NCI-H1436 treated with DMSO at 0.1 percent for 48 hours (cell line): ENCODE measurements at regions not wholly inside any gene's neighbourhood (a gene's known extent, or its start where the extent isn't known, plus 50 kb on each side); places are given as distances from the start of the nearest gene placed in this dataset.

ENCODE experiments used
- DNase-seq: peaks from one replicate; lab custom pipeline; 2025; lab: John Stamatoyannopoulos, UW

- DNase-seq, result no peak
Measured at GRCh38 chr3:42037318-42037945, 53.7 kb upstream of the TRAK1 start.

DNA sequence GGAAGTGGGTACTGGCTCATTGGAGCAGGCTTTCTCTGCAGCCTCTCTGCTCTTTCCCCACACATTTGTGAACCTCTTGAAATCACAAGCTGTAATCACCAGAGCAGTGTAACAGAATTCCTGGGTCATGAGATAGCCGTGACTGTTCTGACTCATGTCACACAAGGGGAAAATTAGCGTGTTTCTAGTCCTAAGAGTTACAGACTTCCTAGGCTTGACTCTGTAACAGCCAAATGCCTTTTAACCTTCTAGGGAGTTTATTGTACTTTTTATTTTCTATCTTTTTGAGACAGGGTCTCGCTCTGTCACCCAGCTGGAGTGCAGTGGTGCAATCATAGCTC is 54.7 kb upstream of the TRAK1 start:
- DNase-seq, result no peak

- no peak for DNase-seq
Measured at GRCh38 chr3:42035816-42036482, 55.2 kb upstream of the TRAK1 start.

DNA sequence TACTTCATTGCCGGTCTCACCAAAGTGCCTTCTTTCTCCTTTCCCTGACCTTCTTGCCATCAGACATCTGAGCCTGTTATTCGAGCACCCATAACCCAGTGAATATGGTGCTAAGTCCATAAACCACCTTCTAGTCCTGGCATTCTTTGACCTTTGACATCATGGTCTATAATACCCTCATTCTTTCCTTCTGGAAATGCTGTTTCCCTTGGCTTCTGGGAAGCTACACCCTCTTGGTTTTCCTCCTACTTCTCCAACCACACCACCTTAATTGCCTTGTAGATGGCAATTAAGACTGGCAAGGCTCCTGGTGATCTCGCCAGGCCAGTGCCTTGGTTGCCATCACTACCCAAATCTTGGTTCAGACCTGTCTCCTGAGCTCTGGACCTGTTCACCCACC is 56.1 kb upstream of the TRAK1 start:
- no peak for DNase-seq

DNA sequence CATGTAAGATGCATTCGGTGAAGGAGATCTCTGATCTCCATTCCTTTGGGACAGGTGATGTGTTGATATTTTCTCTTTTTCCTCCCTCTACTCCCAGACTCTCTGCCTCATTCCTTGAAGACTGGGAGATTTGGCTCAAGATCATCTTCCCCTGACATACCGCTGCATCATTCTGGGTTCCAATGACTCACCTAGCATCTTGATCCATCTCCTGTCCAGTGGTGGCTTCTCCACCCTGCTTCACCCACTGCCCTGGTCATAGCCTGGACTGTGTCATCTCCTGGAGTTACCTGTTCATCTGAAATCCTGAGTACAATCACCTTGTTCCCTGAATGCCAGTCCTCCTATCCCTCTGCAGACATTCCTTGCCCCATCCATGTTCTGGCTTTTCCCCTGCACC is 57.4 kb upstream of the TRAK1 start:
- DNase-seq, result no peak

DNA sequence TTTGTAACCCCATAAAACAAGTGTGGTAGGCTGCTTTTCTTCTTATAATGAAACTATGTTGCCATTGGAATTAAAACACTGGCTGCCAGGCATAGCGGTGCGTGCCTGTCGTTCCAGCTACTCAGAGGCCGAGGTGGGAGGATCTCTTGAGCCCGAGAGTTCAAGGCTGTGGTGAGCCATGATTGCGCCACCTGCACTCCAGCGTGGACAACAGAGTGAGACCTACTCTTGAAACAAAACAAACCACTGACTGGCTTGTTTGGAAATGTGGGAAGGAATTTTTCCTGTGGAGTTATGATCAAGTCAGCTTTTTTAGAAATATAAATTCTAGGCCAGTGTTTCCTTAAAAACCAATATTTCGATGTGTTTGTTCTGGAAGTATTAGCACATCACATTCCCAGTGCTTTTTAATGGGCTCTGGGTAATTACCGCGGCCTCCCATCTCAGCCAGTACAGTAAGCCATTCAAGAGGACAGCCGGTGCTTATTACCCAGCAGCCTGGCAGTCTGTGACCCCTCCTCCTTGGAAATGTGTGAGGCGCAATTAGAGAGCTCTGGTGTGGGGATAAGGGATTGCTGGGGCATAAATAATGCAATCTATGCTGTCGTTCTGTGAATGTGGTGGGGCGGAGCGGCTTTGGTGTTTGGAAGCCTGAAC is 58.3 kb upstream of the TRAK1 start:
- DNase-seq, result no peak

GRCh38 chr3:42031808-42032480 is 59.2 kb upstream of the TRAK1 start:
- DNase-seq, result no peak

DNA sequence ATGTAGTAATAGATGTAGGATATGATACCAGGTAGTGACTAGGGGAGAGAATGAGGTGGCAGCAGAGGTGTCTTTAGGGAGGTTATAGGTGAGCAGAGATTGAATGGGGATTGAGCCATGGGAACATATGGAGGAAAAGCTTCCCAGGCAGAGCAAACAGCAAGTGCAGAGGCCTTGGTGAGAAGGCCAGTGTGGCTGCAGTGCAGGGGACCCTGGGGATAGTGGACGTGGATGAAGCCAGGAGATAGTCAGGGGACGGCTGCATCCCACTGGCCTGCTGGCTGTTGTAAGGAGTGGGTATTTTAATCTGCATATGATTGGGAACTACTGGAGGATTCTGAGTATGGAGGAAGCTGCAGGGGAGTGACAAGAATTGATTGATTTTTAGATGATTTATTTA is 62.7 kb upstream of the TRAK1 start:
- DNase-seq, result no peak

DNA sequence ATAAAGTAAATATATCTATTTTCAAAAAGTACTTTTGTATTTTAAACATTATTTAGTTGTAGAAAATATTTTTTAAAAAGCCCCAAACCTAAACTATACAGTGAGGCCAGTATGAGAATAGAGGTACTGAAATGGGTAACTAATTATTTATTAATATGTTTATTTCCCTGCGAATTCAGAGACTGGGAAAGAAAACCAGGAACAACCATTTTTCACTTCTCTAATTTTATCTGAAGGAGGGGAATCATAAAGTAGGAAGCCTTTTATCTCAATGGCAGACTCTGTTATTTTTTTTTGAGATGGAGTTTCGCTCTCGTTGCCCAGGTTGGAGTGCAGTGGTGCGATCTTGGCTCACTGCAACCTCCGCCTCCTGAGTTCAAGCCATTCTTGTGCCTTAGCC is 63.6 kb upstream of the TRAK1 start:
- DNase-seq, result no peak

DNA sequence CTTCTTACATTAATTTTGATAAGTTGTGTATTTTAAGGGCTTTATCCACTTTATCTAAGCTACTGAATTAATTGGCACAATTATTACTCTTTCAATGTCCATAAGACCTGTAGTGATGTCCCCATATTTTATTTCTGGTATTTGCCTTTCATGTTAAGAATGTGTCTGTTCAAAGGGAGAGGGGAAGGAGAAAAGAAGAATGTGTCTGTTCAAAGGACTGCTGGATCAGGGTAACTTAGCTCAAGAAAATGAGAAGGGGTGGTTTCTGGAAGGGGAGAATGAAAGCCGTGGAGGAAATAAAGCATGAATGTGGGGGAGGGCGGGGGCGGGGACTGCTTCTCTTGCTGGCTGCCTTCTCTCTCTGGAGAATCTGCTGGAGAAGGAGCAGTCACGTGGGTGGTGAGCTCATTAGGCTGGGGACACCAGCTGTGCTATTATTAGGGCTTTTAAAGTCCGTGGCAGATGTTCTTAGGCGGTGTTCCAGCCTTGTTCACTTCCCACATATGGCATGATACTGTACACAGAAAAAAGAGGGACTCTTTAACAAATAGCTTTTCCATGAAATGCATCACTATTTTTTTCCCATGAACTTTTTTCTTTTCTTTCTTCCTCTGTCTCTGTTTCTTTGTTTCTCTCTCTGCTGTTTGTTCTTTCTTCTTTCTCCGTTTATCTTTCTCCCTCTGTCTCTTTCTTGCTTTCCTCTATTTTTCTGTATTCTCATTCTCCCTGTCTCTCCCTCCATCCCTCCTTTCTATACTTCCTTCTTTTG is 63.7 kb upstream of the ULK4 start:
- DNase-seq, result no peak

- no peak for DNase-seq
Measured at GRCh38 chr3:42024591-42025351, 62.9 kb upstream of the ULK4 start.

GRCh38 chr3:42023380-42023779 is 61.5 kb upstream of the ULK4 start:
- no peak for DNase-seq

- DNase-seq, result no peak
Measured at GRCh38 chr3:42022355-42022754, 60.5 kb upstream of the ULK4 start.

- DNase-seq, result no peak
Measured at GRCh38 chr3:42020684-42021307, 58.9 kb upstream of the ULK4 start.

DNA sequence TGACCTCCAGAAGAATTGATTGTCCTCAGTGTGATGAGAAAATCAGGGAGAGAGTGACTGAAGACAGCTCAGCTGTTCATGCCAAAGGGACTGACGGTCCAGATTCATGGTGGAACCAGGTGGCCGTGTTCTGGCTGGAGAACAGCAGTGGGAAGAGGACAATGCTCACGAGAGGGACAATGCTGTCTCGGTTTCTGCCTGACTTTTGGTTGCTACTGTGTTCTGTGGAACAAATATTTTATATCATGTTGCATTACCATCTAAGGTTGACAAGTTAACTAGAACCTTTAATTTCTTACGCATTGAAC is 58.0 kb upstream of the ULK4 start:
- no peak for DNase-seq

GRCh38 chr3:42019144-42019952 is 57.4 kb upstream of the ULK4 start:
- DNase-seq, result no peak

GRCh38 chr3:42014921-42015533 is 53.1 kb upstream of the ULK4 start:
- DNase-seq, result no peak

- no peak for DNase-seq
Measured at GRCh38 chr3:42014458-42014920, 52.6 kb upstream of the ULK4 start.

DNA sequence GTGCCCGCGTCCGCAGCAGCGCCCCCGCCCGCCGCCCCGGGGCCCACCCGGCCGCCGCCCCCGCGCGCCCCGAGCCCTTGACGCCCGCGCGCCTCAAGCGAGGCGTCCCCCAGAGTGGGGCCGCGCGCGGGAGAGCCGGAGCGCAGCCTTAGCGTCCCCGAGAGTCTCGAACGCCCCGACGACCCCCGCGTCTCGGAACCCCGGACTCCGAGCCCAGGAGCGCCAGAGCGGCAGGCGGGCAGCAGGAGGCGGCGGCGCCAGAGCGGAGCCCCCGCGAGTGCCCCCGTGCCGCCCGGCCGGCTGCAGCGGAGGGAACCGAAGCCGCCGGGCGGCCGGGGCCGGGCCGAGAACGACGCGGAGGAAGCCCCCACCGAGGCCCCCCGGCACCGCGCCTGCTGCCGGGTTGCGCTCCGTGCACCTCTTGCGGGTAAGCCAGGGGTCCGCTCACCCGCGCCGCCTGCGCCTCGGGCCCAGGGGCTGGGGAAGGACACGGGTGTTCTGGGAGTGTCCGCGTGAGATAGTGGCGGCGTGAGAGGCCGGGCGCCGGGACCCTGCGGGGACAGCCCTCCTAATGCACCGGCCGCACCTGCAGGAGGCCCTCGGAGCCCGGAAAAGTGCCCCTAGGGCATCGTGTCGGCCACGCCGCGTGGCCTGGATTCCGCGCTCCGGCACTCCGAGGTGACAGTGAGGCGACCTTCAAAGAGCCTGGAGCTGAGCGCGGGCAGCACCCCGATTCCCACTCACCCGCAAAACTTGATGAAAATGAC is 52.0 kb upstream of the ULK4 start:
- DNase-seq, result no peak
